ENCODE measurements at regions not wholly inside any gene's neighbourhood (a gene's known extent, or its start where the extent isn't known, plus 50 kb on each side); places are given as distances from the start of the nearest gene placed in this dataset.
A peak's percentile ranks its signal among the peaks of the same experiment; 100 is the strongest.

GRCh38 chr1:89462250-89462649 is 62.4 kb upstream of the LRRC8B start:
- no peak overlapping the region for H3K27ac ChIP-seq
- no peak overlapping the region for H3K9ac ChIP-seq
- no peak overlapping the region for H3K4me2 ChIP-seq
- no peaks in the 10 kb centered on the region for H3K36me3 ChIP-seq
- no peaks in the 10 kb centered on the region for H4K20me1 ChIP-seq
- no peak overlapping the region for H3K4me3 ChIP-seq
- H3K4me1 ChIP-seq, result peaks cover 22% of the 10 kb centered on the region
- TF ChIP-seq Cebpa-rat (IDR thresholded peaks at IDR 0.05), result no peak
- peaks cover 22% of the 10 kb centered on the region for H3K27me3 ChIP-seq
- H3K9me3 ChIP-seq, result no peaks in the 10 kb centered on the region

DNA sequence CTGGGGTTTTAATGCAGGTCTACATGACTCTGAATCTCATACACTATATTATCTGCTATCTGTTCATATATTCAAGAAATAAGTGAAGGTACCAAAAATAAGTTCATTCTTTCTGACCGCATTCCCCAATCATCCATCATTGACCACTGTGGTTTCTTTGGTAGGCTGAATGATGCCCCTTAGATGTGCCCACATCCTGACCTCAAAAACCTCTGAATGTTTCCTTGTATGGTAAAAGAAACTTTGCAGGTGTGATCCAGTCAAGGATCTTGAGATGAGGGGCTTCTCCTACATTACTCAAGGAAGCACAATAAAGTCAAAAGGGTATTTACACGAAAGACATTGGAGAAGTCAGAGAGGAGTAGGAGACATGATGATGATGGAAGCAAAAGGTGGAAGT is 60.6 kb upstream of the LRRC8B start:
- Histone ChIP-seq H3K36me3 (no peaks in the 10 kb centered on the region), H4K20me1 (no peaks in the 10 kb centered on the region), H3K27me3 (peaks cover 22% of the 10 kb centered on the region), H3K9ac (no peak overlapping the region), H3K27ac (no peak overlapping the region), H3K4me3 (no peak overlapping the region), H3K4me2 (peak overlapping the region; percentile 41), H3K9me3 (no peaks in the 10 kb centered on the region), H3K4me1 (peaks cover 22% of the 10 kb centered on the region)
- TF ChIP-seq Cebpa-rat (IDR thresholded peaks at IDR 0.05), result no peak

DNA sequence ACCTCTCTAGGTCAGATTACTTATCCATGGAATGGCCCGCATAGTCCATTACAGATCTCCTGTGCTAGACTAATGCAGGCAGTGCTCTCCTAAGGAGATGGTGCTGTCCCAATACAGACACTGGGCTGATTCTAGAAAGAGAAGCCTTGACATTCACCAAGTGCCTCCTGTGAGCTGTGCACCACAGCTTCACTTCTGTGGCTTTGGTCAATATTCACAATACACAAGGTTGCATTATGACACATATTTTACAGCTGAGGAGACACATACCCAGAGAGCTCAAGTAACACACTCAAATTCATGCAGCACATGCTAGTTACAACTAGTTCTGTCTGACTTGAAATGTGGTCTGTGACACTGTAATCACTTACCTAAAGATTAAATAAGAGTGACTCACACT is 59.4 kb upstream of the LRRC8B start:
- Histone ChIP-seq H3K4me3 (no peak overlapping the region), H3K36me3 (no peaks in the 10 kb centered on the region), H3K9me3 (no peaks in the 10 kb centered on the region), H3K4me1 (peaks cover 22% of the 10 kb centered on the region), H3K27me3 (peaks cover 22% of the 10 kb centered on the region), H3K27ac (no peak overlapping the region), H3K9ac (no peak overlapping the region), H4K20me1 (no peaks in the 10 kb centered on the region), H3K4me2 (no peak overlapping the region)
- TF ChIP-seq Cebpa-rat (IDR thresholded peaks at IDR 0.05), result no peak

GRCh38 chr1:89466307-89466930 is 58.2 kb upstream of the LRRC8B start:
- Histone ChIP-seq H3K27me3 (peaks cover 19% of the 10 kb centered on the region), H3K27ac (no peak overlapping the region), H3K9me3 (no peaks in the 10 kb centered on the region), H3K4me1 (peaks cover 22% of the 10 kb centered on the region), H4K20me1 (no peaks in the 10 kb centered on the region), H3K4me3 (no peak overlapping the region), H3K4me2 (peak overlapping the region; percentile 11; the same call in 1 of the 2 replicates), H3K9ac (no peak overlapping the region), H3K36me3 (no peaks in the 10 kb centered on the region)
- TF ChIP-seq Cebpa-rat (IDR thresholded peaks at IDR 0.05), result no peak

GRCh38 chr1:89472253-89472652 is 52.4 kb upstream of the LRRC8B start:
- no peaks in the 10 kb centered on the region for H3K27me3 ChIP-seq
- no peak overlapping the region for H3K4me3 ChIP-seq
- no peak overlapping the region for H3K4me2 ChIP-seq
- peaks cover 31% of the 10 kb centered on the region for H3K9me3 ChIP-seq
- no peak overlapping the region for H3K9ac ChIP-seq
- no peak overlapping the region for H3K27ac ChIP-seq
- no peaks in the 10 kb centered on the region for H3K4me1 ChIP-seq
- no peak for TF ChIP-seq Cebpa-rat (IDR thresholded peaks at IDR 0.05)
- no peaks in the 10 kb centered on the region for H3K36me3 ChIP-seq
- no peaks in the 10 kb centered on the region for H4K20me1 ChIP-seq

DNA sequence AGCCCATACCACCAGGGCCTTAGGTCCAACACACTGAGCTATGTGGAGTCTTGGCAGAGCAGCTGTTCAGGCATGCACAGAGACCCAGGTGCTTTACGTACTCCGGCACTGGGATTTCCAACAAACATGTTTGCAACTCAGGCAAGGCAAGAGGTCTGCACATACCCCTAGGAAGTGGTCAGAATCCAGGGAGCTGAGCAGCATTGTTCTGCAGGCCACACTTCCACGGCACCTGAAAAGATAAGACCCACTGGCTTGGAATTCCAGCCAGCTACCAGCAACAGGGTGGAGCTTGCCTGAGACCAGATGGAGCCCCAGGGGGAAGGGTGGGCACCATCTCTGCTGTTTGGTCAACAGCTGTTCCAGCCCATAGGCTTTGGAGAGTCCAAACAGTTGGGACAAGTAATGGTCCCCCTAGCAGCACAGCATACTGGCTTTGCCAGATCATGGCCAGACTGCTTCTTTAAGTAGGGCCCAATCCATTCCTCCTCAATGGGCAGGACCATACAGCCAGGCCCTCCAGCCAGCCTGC is 51.7 kb upstream of the LRRC8B start:
- H3K9ac ChIP-seq, result no peak overlapping the region
- peaks cover 33% of the 10 kb centered on the region for H3K9me3 ChIP-seq
- H3K4me1 ChIP-seq, result no peaks in the 10 kb centered on the region
- H3K27ac ChIP-seq, result no peak overlapping the region
- no peak overlapping the region for H3K4me2 ChIP-seq
- H3K36me3 ChIP-seq, result no peaks in the 10 kb centered on the region
- no peaks in the 10 kb centered on the region for H4K20me1 ChIP-seq
- H3K4me3 ChIP-seq, result no peak overlapping the region
- no peak for TF ChIP-seq Cebpa-rat (IDR thresholded peaks at IDR 0.05)
- no peaks in the 10 kb centered on the region for H3K27me3 ChIP-seq
